ENCODE measurements at regions not wholly inside any gene's neighbourhood (a gene's known extent, or its start where the extent isn't known, plus 50 kb on each side); places are given as distances from the start of the nearest gene placed in this dataset.

DNA sequence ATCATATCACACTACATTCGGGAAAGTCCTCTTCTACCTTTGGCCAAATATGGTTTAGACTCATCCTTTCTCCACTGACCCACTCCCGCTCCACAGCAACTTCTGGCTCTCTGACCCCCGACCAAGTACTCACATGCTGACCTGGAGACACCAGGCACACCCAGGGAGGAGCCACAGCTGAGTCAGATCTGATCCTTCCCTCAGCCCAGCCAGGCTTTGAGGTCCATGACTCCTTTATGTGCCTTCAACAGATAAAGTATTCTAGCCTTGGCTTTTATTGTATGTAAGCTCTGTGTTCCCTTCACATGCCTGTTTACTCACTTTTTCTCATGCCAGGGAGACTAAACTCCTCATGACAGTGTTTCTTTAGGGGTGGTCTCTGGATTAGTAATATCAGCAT, 166.9 kb upstream of the UMPS start:
- no peak for DNase-seq (ENCODE audit: low read depth in 1 of 2, low spot score in 1 of 2)

DNA sequence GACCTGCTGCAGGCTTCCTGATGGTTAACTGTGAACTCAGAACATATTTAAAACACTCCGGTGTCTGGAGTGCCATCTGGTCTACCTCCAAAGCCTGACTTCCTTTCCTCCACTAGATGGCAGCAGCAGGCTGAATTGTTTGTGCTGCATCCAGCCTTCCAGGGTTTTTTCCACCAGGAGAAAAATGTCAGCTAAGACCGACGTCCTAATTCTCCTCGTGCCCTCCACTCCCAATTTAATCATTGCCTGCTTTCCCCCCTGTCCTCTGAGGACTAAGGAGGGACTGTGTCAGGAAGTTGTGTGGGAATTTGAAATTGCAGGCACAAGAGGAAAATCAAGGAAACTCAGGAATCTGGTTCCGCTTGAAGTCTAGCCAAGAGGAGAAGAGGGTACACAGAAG, 165.2 kb upstream of the UMPS start:
- peak; percentile 10 to 15 for DNase-seq (ENCODE audit: low read depth in 1 of 2, low spot score in 1 of 2)

DNA sequence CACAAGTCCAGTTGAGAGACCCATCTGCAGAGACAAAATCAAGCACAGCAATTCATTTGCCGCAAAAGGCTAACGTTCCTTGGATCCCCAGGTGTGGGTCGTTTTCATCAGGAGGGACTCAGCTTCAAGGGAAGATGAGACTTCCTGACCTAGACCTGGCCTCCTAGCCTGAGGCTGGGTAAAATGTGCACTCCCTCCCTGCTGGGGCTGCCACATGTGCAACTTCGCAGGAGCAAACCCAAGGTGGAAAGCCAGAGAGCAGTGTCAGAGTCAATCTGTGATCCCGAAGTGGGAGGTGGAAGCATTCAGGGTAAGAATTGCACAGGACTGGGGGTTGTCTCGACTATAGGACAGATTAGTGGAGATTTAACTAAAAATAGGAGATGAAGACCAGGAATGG, 164.7 kb upstream of the UMPS start:
- DNase-seq (ENCODE audit: low read depth in 1 of 2, low spot score in 1 of 2): no peak

DNA sequence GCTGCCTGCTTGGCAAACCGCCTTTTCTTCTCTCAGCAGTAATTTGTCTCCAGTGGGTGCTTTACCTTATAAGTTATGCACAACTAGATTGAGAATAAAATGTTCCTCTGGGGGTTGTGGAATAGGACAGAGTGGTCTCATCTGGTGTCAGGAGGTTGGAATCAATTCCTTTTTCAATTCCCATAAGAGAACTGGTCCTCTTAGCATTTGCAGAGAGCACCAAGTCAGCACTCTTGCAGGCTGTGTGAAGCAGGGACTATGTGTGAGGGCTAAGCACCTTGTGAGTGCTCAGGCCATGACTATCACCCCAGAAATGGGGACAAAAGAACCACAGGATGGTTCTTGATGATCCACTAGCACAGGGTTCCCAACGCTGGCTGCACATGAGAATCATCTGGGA, 163.6 kb upstream of the UMPS start:
- DNase-seq (ENCODE audit: low read depth in 1 of 2, low spot score in 1 of 2): no peak

DNA sequence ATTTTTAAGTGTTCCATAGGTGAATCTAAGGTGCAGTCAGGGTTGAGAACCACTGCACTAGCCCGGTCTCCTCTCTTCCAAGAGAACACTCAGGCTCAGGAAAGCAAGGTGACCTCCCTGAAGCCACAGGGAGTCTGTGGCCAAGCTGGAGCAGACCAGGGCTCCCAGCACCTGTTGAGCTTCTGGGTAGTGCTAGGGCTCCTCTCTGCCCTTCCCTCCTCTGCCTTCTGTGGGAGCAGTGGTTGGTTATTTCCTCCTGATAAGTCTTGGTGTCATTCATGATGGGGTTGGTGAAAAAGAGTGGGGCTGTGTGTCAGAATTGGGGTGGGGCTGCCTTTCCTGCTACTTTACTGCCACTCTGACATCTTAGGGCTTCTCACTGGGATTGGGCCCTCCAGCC, 163.1 kb upstream of the UMPS start:
- no peak for DNase-seq (ENCODE audit: low read depth in 1 of 2, low spot score in 1 of 2)

DNA sequence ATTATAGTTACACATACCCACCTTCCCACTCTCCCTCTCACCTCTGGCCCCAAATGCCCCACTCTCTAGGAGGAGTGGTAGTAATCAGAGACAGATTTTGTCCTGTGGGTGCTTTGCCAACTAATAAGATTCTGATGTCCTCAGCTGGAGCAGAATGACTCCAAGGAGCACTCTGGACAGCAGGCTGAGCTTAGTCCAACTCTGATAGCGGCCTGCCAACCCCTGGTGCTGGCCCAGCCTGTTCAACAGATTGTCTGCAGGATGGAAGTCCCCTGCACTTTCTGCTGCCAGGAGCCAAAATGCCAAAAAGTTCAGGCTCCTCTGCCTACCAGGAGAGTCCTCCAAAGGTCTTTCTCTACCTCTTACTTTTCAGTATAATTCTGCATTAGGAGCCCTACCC, 160.5 kb upstream of the UMPS start:
- DNase-seq (ENCODE audit: low read depth in 1 of 2, low spot score in 1 of 2): no peak

DNA sequence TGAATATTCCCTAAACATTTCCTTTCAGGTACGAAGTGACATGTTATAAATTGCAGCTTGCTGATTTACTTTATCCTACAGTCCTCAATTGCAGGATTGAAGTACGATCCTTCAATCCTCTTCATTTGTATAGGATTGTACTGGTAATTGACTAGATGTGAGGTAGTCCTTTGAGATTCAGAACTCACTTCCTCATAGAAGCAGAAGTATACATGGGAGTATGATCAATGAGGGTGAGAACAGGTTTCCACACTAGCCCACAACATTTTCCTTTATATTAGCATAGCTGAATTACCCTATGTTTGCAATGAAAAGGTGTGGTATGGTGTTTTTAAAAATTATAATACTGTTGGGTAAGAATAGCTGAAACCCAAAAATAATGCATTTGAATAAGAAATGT, 160.0 kb upstream of the UMPS start:
- no peak for DNase-seq (ENCODE audit: low read depth in 1 of 2, low spot score in 1 of 2)

DNA sequence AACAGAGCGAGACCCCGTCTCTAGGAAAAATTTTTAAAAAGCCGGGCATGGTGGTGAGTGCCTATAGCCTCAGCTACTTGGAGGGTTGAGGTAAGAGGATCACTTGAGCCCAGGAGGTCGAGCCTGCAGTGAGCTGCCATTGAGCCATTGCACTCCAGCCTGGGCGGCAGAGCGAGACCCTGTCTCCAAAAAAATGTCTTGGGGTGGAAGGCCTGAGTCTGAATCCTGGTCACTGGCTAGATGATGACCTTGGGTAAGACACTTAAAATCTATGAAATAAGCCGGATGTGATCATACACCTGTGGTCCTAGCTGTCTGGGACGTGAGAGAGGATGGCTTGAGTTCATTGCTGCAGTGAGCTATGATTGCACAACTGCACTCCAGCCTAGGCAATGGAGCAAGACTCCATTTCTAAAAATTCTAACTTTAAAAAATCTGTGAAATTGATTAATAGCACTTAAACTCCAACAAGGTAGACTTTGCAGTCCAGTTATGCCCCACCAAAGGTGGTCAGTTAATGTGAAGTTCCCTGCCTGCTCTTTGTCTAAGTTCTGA, 157.3 kb upstream of the UMPS start:
- no peak for DNase-seq (ENCODE audit: low read depth in 1 of 2, low spot score in 1 of 2)

DNA sequence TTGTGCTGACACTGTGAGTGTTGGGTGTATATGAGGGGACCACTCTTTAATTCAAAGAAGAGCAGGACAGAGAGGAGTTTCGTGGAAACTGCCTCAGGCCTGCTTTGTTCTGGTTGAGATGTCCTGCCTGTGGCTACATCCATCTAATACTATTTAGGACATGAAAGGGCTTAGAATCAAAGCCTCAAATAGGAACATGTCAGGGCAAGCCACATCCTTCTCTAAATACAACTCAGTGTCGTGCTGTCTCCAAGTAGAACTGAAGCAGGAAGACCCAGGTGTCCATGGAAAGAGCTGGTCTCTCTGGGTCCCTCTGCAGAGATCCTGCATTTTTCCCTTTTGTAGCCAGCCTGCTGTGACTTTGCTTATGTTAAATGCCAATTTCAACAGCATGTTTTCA, 156.2 kb upstream of the UMPS start:
- no peak for DNase-seq (ENCODE audit: low read depth in 1 of 2, low spot score in 1 of 2)

DNA sequence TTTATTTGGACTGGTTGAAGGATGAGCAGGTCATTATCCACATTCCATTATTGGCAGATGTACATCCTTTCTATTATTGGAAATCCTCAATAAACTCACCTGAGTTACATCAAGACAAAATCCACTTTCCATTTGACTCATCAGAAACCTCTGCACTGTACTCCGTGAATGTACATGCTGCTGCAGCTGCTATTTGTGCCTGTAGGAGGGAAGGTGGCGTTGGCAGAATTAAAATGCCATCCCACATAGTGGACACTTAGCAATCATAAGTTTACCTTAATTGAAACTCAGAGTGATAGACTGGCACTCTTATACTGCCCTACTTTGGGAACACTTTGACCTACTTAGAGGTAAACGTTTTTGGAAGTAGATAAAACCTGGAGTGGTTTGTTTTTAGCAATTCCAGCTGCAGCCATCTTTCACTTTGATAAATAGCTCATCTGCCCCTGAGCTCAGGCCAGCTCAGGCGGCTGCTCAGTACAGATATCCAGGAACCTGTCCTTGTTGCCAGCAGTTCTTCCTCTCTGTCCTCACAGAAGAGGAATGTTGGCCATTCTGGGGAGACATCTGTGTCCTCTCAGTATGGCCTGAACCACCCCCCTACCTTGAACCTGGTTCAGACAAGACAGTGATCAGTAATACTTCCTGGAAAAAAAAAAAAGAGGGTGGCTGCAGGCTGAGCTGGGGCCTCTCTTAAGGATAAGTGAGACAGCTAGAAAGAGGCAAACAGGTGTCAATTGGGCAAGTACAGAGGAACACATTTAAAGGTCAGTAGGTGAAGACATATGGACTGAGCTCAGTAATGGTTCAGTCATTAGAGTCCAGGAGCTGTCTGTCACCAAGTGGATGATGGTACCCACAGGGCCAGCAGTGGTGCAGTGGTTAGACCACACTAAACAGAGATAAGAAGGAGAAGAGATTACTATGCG, 153.4 kb upstream of the UMPS start:
- DNase-seq (ENCODE audit: low read depth in 1 of 2, low spot score in 1 of 2): no peak

DNA sequence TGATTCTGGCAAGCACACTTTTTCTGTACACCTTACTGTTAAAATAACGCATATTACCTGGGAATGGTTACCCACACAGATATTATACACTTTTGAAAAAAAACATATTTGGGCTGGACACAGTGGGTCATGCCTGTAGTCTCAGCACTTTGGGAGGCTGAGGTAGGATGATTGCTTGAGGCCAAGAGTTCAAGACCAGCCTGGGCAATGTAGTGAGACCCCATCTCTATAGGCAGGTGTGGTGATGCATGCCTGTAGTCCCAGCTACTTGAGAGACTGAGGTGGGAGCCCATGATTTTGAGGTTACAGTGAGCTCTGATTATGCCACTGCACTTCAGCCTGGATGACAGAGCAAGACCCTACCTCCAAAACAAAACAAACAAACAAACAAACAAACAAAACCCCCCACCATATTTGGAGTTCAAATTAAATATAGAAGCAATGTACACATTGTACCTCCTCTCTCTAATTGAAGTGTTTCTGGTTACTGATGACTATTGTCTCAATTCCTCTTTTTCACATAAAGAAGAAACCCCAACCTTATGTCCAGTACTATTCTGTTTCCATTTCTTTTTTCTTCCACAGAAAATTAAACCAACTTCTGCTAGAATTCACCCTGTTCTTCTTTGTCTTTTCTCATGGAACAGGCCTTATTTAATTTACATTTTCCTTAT, 152.6 kb upstream of the UMPS start:
- DNase-seq (ENCODE audit: low read depth in 1 of 2, low spot score in 1 of 2): no peak

DNA sequence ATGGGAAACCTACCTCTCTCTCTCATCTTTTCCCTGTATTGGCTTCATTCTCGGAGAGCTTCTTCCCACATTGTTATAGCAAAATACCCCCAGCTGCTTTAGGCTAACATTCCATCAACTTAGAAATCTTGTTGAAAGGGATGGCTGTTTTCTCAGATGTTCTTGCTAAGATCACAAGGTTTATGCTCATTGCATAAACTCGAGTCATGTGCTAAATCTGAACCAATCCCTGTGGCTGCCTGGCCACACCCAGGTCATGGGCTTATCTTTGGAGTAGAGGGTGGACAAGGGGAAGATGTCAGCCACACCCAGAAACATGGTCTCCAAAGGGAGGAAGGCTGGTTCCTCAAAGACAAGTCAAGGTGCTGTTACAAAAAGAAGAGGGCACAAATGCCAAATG, 150.6 kb upstream of the UMPS start:
- no peak for DNase-seq (ENCODE audit: low read depth in 1 of 2, low spot score in 1 of 2)

DNA sequence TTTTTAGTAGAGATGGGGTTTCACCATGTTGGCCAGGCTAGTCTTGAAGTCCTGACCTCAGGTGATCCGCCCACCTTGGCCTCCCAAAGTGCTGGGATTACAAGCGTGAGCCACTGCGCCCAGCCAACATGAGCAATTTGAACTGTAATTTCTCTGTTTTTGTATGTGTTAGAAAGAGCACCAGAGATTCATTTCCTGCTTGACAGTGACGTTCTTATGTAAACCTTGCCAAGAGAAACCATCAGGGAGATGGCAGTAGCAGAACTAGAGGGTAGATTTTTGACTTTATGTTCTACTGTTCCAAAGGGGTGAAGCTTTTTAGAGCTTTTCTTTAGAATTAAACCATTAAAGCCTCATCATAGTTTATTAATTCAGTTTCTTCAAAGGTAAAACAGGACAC, 148.1 kb upstream of the UMPS start:
- DNase-seq (ENCODE audit: low read depth in 1 of 2, low spot score in 1 of 2): no peak

DNA sequence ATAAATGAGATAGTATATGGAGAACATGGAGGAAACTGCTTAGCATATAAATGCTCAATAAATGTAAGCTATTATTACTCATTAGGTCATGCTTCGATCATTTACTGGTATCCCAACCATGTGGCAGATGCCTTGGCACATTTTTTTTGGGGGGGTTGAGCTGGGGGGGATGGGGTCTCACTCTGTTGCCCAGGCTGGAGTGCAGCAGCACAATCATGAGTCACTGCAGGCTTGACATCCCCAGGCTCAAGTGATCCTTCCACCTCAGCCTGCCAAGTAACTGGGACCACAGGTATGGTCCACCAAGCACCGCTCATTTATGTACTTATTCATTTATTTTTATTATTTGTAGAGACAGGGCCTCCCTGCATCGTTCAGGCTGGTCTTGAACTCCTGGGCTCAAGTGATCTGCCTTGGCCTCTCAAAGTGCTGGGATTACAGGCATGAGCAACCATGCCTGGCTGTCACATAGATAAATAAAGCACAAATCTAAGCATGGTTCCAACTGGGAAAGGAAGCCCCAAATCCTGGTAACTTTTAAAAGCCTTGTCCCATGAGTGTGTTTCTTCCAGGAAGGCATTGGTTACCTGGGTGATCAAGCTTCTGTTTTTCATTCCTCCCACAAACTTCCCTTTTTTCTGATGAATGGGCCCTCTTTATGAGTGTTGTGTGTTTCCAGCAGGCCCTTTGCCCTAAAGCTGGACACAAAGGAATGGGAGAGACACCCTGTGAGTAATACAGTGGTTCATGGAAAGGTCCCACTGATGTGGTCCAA, 147.4 kb upstream of the UMPS start:
- DNase-seq (ENCODE audit: low read depth in 1 of 2, low spot score in 1 of 2): no peak

DNA sequence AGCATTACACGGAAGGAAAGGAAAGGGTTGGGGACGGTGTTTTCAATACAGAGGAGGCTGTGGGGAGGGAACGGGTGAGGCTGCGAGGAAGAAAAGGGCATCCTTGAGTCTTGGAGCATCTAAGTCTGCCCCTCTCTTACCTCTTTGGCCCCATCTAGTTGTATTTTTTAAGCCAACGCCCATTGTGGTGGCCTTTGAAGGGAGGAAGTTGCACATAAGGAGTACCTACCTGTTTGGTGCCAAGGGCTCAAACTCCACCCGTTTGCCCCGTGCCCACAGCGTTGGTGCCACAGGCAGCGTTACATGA, 146.1 kb upstream of the UMPS start:
- DNase-seq (ENCODE audit: low read depth in 1 of 2, low spot score in 1 of 2): peak in 1 of 2 donors; percentile 9

DNA sequence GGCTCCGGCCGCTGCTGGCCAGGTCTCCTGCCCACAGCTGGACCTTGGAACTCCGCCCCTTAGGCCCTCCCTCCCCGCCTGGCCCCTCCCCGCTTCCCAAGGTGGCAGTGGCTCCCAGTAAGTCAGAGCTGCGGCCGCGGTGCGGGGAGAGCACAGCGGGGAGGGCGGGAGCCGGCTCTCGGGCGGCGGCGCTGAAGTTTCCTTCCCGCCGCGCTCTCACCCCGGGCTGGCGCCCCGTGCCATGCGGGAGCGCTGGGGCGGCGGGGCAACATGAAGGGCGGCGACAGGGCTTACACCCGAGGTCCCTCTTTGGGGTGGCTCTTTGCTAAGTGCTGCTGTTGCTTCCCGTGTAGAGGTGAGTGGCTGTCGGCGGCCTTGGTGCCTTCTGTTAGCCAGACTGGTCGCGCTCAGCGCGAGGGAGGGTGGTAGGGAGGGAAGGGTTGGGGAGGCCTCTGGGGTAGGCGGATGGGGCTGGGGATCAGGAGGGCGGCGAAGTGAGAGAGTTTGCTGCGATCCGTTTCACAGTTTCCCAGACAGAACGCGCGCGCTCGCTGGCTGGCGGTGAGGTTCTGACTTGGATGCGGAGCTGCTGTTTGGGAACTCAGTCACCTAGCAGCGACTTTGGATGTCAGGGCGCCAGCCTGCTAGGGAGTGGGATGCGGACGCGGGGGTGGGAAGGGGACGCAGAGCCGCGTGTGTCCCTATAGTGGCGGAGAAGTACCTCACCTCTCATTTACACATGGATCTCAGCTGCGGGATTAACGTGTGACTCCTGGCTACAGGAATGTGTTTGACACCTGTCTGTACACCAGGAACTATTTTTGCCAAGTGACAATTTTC, 145.5 kb upstream of the UMPS start:
- peak; percentile 7 to 14 for DNase-seq (ENCODE audit: low read depth in 1 of 2, low spot score in 1 of 2)

DNA sequence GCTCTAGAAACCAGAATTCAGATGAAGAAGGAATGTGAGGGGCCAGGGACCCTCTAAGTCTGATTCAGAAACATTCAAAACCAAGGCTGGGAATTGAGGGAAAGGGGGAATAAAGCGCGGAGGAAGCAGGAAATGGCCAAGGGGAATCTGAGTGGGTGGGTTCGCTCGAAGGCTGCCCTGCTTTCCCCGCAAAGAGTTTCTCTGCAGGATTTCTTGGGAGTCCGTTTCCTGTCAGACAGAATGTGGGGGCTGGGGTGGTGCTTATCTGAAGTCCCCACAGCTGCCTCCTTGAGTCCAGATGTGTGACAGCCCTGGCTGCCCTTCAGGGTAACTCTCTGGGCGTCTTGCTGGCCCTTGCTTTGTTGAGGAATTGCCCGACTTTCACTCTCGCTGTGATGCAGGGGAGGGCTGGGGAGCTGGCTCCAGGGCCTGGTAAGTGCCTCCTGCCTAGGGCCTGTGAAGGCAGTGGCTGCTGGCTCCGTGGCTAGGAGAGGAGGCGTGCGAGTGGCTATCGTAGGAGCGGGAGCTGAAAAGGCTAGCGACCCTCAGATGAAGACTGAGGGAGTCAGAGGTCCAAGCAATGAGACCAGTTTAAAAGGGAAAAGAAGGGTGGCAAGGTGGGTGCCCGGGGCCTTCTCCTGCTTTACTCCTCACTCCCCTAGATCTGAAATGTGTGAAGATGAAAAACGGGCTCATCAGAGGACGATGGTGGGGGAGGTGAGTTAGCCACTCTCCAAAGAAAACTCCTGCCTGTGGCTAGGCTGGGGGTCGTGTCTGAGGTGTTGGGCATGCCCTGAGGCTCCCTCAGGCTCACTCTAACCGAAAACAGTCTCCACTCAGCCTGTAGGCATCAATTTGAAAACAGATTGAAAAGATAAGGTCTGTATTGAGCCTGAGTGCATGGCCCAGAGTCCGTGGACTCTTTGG, 143.9 kb upstream of the UMPS start:
- DNase-seq (ENCODE audit: low read depth in 1 of 2, low spot score in 1 of 2): no peak

DNA sequence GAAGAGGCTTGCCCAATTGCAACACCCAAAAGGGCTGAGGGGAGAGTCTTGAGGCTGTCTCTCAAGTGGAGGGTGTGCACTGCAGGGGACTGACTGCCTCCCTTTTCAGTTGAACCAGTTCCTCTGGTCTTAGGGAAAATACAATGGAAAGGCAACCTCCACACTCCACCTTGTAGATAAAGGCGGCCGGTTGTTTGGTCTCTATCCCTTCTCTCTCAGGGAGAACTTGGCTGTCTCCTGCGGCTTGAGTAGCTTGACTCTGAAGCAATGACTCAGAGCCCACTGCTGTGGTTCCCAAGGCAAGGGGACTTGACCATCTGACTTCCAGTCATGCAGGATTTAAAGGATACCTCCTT, 143.2 kb upstream of the UMPS start:
- no peak for DNase-seq (ENCODE audit: low read depth in 1 of 2, low spot score in 1 of 2)

DNA sequence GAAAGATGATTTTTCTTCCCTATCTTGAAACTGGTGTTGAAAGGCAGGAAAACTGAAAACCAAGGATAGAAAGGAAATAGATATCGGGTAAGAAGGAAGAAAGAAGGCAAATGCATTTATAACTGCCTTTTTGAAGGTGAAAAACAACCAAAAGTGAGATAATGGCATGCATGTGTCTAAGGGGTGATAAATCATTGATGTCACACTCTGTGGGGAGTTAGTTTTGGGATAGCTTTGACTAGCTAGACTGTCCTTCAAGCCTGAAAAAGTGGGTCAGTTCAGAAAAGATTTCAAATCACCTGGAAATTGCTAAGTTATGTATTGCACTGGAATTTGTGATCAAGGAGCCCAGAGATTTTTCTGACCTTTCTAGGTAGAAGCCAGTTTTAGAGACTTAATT, 142.2 kb upstream of the UMPS start:
- no peak for DNase-seq (ENCODE audit: low read depth in 1 of 2, low spot score in 1 of 2)

DNA sequence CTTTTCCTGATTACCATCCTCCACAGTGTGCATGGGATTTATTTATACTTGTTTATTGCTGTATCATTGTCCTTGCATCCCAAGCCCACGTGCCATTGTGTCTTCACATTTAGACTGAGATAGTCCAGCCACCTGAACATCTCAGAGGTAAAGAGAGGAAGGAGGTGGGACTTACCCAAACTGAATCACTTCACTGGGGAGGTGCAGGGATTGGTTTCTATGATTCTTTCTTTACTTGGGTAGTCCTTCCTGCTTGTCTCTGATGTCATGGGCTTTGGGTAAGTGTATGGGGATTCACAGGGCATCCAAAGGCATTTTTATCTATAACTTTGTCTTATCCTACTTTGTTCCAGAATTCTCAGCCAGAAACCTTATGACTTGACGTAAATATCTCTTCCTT, 141.5 kb upstream of the UMPS start:
- no peak for DNase-seq (ENCODE audit: low read depth in 1 of 2, low spot score in 1 of 2)

Data from activated T-helper 1 cell treated with anti-CD3 and anti-CD28 coated beads, Interleukin-2, amount 50 U/mL, for 16 hours (primary cell).